ENCODE measurements at regions not wholly inside any gene's neighbourhood (a gene's known extent, or its start where the extent isn't known, plus 50 kb on each side); places are given as distances from the start of the nearest gene placed in this dataset.

GRCh38 chr6:49327571-49327970 lies 135.5 kb downstream of the MMUT start:
- H3K9me3 ChIP-seq = no peaks in the 10 kb centered on the region
- H3K27ac ChIP-seq = peak overlapping the region in 1 of 2 donors; percentile 39
- no peaks in the 10 kb centered on the region for H3K4me1 ChIP-seq
- H3K4me3 ChIP-seq = no peak overlapping the region
- no peak for DNase-seq (ENCODE audit: low spot score)
- H3K27me3 ChIP-seq = no peaks in the 10 kb centered on the region
- H3K36me3 ChIP-seq = no peaks in the 10 kb centered on the region
- TF ChIP-seq CTCF (IDR thresholded peaks at IDR 0.05) = no peak

GRCh38 chr6:49327005-49327404 lies 136.0 kb downstream of the MMUT start:
- Histone ChIP-seq H3K27ac (peak overlapping the region in 1 of 2 donors; percentile 39), H3K4me3 (no peak overlapping the region), H3K4me1 (no peaks in the 10 kb centered on the region), H3K27me3 (no peaks in the 10 kb centered on the region), H3K36me3 (no peaks in the 10 kb centered on the region), H3K9me3 (no peaks in the 10 kb centered on the region)
- TF ChIP-seq CTCF (IDR thresholded peaks at IDR 0.05) = no peak
- DNase-seq (ENCODE audit: low spot score) = no peak

- no peak overlapping the region for H3K4me3 ChIP-seq
- peak overlapping the region; percentile 17 to 49 for H3K27ac ChIP-seq
- no peaks in the 10 kb centered on the region for H3K27me3 ChIP-seq
- DNase-seq (ENCODE audit: low spot score) = no peak
- no peaks in the 10 kb centered on the region for H3K36me3 ChIP-seq
- no peaks in the 10 kb centered on the region for H3K9me3 ChIP-seq
- no peak for TF ChIP-seq CTCF (IDR thresholded peaks at IDR 0.05)
- H3K4me1 ChIP-seq = no peaks in the 10 kb centered on the region
Measured at GRCh38 chr6:49326347-49326746, 136.7 kb downstream of the MMUT start.

GRCh38 chr6:49325891-49326290 lies 137.2 kb downstream of the MMUT start:
- Histone ChIP-seq H3K27me3 (no peaks in the 10 kb centered on the region), H3K4me1 (no peaks in the 10 kb centered on the region), H3K27ac (peak overlapping the region; percentile 17 to 49), H3K36me3 (no peaks in the 10 kb centered on the region), H3K4me3 (no peak overlapping the region), H3K9me3 (no peaks in the 10 kb centered on the region)
- no peak for TF ChIP-seq CTCF (IDR thresholded peaks at IDR 0.05)
- no peak for DNase-seq (ENCODE audit: low spot score)

- Histone ChIP-seq H3K4me1 (no peaks in the 10 kb centered on the region), H3K36me3 (no peaks in the 10 kb centered on the region), H3K4me3 (no peak overlapping the region), H3K9me3 (no peaks in the 10 kb centered on the region), H3K27me3 (no peaks in the 10 kb centered on the region), H3K27ac (no peak overlapping the region)
- DNase-seq (ENCODE audit: low spot score) = no peak
- TF ChIP-seq CTCF (IDR thresholded peaks at IDR 0.05) = no peak
Measured at GRCh38 chr6:49322861-49323260, 140.2 kb downstream of the MMUT start.

GRCh38 chr6:49321561-49322072 lies 141.4 kb downstream of the MMUT start:
- no peak overlapping the region for H3K4me3 ChIP-seq
- TF ChIP-seq CTCF (IDR thresholded peaks at IDR 0.05) = no peak
- H3K36me3 ChIP-seq = no peaks in the 10 kb centered on the region
- no peak overlapping the region for H3K27ac ChIP-seq
- H3K27me3 ChIP-seq = no peaks in the 10 kb centered on the region
- H3K9me3 ChIP-seq = no peaks in the 10 kb centered on the region
- H3K4me1 ChIP-seq = no peaks in the 10 kb centered on the region
- no peak for DNase-seq (ENCODE audit: low spot score)
